ENCODE measurements at regions not wholly inside any gene's neighbourhood (a gene's known extent, or its start where the extent isn't known, plus 50 kb on each side); places are given as distances from the start of the nearest gene placed in this dataset.
"Not testable (repeated sequence)": the region's sequence is repeated elsewhere in the genome, so short reads cannot be mapped to it uniquely, and the experiment has no call there.

- no peak for TF ChIP-seq ZSCAN18 (CRISPR knock-in tag; IDR thresholded peaks at IDR 0.05)
- no peak for TF ChIP-seq ZNF138 (CRISPR knock-in tag; conservative IDR thresholded peaks at IDR 0.05)
- no peak for TF ChIP-seq ZBTB43 (CRISPR knock-in tag; IDR thresholded peaks at IDR 0.05)
- TF ChIP-seq ATF6 (CRISPR knock-in tag; IDR thresholded peaks at IDR 0.05) = no peak
- TF ChIP-seq CDX4 (CRISPR knock-in tag; IDR thresholded peaks at IDR 0.05; ENCODE audit: borderline replicate concordance) = no peak
These were observed 93.4 kb upstream of the SHOX start (continued) for GRCh38 chrX:537151-537550.

GRCh38 chrX:538311-538710 lies 92.3 kb upstream of the SHOX start:
- Mint-ChIP-seq H3K36me3 (no peaks in the 10 kb centered on the region), H3K4me1 (no peaks in the 10 kb centered on the region), H3K4me3 (no peak overlapping the region), H3K9me3 (no peaks in the 10 kb centered on the region), H3K27me3 (ENCODE audit: low read depth) (no peaks in the 10 kb centered on the region), H3K27ac (0 out of 2 replicates have a peak overlapping the region, but pooled peaks have one; percentile 22)
- TF ChIP-seq FOXK1 (CRISPR knock-in tag; IDR thresholded peaks at IDR 0.05) (no peak), ZNF281 (CRISPR knock-in tag; IDR thresholded peaks at IDR 0.05) (no peak), ZNF121 (CRISPR knock-in tag; IDR thresholded peaks at IDR 0.05) (peak; percentile 47; the same call in 1 of the 2 replicates)
- no peak for ATAC-seq
- POLR2A ChIA-PET = no interaction called here
- DNase-seq (ENCODE audit: low spot score) = no peak
- CTCF ChIA-PET = no interaction called here

- H3K27me3 Mint-ChIP-seq (ENCODE audit: low read depth); POLR2A ChIA-PET; H3K9me3 Mint-ChIP-seq; H3K4me3 Mint-ChIP-seq; H3K27ac Mint-ChIP-seq; H3K36me3 Mint-ChIP-seq; ATAC-seq; CTCF ChIA-PET; DNase-seq (ENCODE audit: low spot score); H3K4me1 Mint-ChIP-seq: not testable (repeated sequence)
These were observed 89.6 kb upstream of the SHOX start for GRCh38 chrX:541006-541405.

- H3K36me3 Mint-ChIP-seq = no peaks in the 10 kb centered on the region
- ATAC-seq = no peak
- no peaks in the 10 kb centered on the region; the same call in 1 of the 2 replicates for H3K4me1 Mint-ChIP-seq
- H3K27me3 Mint-ChIP-seq (ENCODE audit: low read depth) = no peaks in the 10 kb centered on the region
- CTCF ChIA-PET = no interaction called here
- no peaks in the 10 kb centered on the region for H3K9me3 Mint-ChIP-seq
- no peak overlapping the region for H3K4me3 Mint-ChIP-seq
- POLR2A ChIA-PET = no interaction called here
- H3K27ac Mint-ChIP-seq = no peak overlapping the region
- no peak for DNase-seq (ENCODE audit: low spot score)
- TF ChIP-seq SOX15 (CRISPR knock-in tag; IDR thresholded peaks at IDR 0.05) (no peak), MYBL2 (CRISPR knock-in tag; IDR thresholded peaks at IDR 0.05) (no peak), MXD4 (CRISPR knock-in tag; IDR thresholded peaks at IDR 0.05; ENCODE audit: borderline replicate concordance) (no peak), NFE2L1 (CRISPR knock-in tag; IDR thresholded peaks at IDR 0.05) (no peak), ZSCAN18 (CRISPR knock-in tag; IDR thresholded peaks at IDR 0.05) (no peak), E2F4 (CRISPR knock-in tag; IDR thresholded peaks at IDR 0.05; ENCODE audit: borderline replicate concordance, low read depth) (no peak), JUN (CRISPR knock-in tag; IDR thresholded peaks at IDR 0.05) (no peak), FOXJ3 (CRISPR knock-in tag; IDR thresholded peaks at IDR 0.05; ENCODE audit: borderline replicate concordance) (no peak), ZNF416 (CRISPR knock-in tag; IDR thresholded peaks at IDR 0.05) (no peak), CREM (CRISPR knock-in tag; IDR thresholded peaks at IDR 0.05) (no peak), KAT7 (CRISPR knock-in tag; IDR thresholded peaks at IDR 0.05; ENCODE audit: borderline replicate concordance) (no peak), SP1 (CRISPR knock-in tag; conservative IDR thresholded peaks at IDR 0.05) (no peak), USF1 (CRISPR knock-in tag; IDR thresholded peaks at IDR 0.05) (no peak)
These were observed 88.4 kb upstream of the SHOX start for GRCh38 chrX:542179-542578.

All from WTC11 (cell line).